HEK293T (cell line): ENCODE measurements at regions not wholly inside any gene's neighbourhood (a gene's known extent, or its start where the extent isn't known, plus 50 kb on each side); places are given as distances from the start of the nearest gene placed in this dataset.
A peak's percentile ranks its signal among the peaks of the same experiment; 100 is the strongest.

Experiments
- CTCF ChIA-PET: fragments of 350-600 bp; formaldehyde crosslinking; extraction: SDS; loops from one replicate; lab custom pipeline; 2021; ENCODE audit warnings: antibody characterized with exemption, inconsistent platforms; lab: Yijun Ruan, JAX
- POLR2A ChIA-PET: fragments of 350-600 bp; formaldehyde crosslinking; extraction: SDS; loops from one replicate; lab custom pipeline; 2020; ENCODE audit warnings: antibody characterized with exemption, inconsistent platforms; lab: Yijun Ruan, JAX
- DNase-seq: peaks from one replicate; pipeline ENCODE4 v3.0.0; 2012; ENCODE audit warnings: mixed read lengths; ENCODE audit errors: extremely low spot score
- ARNT ChIP-seq: fragments of 450-650 bp; IDR thresholded peaks from 2 replicates; pipeline ENCODE4 v1.6.1; 2017; ENCODE audit warnings: mild to moderate bottlenecking
- BHLHE40 ChIP-seq: fragments of 450-650 bp; IDR thresholded peaks from 2 replicates; pipeline ENCODE4 v1.6.1; 2016; ENCODE audit warnings: mild to moderate bottlenecking, moderate library complexity, borderline replicate concordance
- CTBP1 ChIP-seq: fragments of 450-650 bp; IDR thresholded peaks from 2 replicates; pipeline ENCODE4 v1.6.1; 2016; ENCODE audit warnings: borderline replicate concordance
- ELF4 ChIP-seq: fragments of 450-650 bp; IDR thresholded peaks from 2 replicates; pipeline ENCODE4 v1.6.1; 2017; ENCODE audit warnings: antibody characterized with exemption
- FOXA1 ChIP-seq: fragments of 450-650 bp; IDR thresholded peaks from 2 replicates; pipeline ENCODE4 v1.6.1; 2016; ENCODE audit warnings: mild to moderate bottlenecking
- FOXK2 ChIP-seq: fragments of 450-650 bp; IDR thresholded peaks from 2 replicates; pipeline ENCODE4 v1.6.1; 2016; ENCODE audit warnings: mild to moderate bottlenecking
- FOXM1 ChIP-seq: fragments of 450-650 bp; IDR thresholded peaks from 2 replicates; pipeline ENCODE4 v1.6.1; 2017; ENCODE audit warnings: mild to moderate bottlenecking, borderline replicate concordance
- HDGF ChIP-seq: fragments of 450-650 bp; IDR thresholded peaks from 2 replicates; pipeline ENCODE4 v1.6.1; 2017; ENCODE audit warnings: antibody characterized with exemption, borderline replicate concordance
- L3MBTL2 ChIP-seq: fragments of 450-650 bp; conservative IDR thresholded peaks from 2 replicates; pipeline ENCODE4 v1.6.1; 2016; ENCODE audit warnings: mild to moderate bottlenecking
- LEF1 ChIP-seq: fragments of 450-650 bp; IDR thresholded peaks from 2 replicates; pipeline ENCODE4 v1.6.1; 2017; ENCODE audit warnings: mild to moderate bottlenecking, borderline replicate concordance
- NFRKB ChIP-seq: fragments of 450-650 bp; IDR thresholded peaks from 2 replicates; pipeline ENCODE4 v1.6.1; 2016; ENCODE audit warnings: mild to moderate bottlenecking, moderate library complexity
- SP1 ChIP-seq: fragments of 450-650 bp; IDR thresholded peaks from 2 replicates; pipeline ENCODE4 v1.6.1; 2017
- SUZ12 ChIP-seq: fragments of 450-650 bp; IDR thresholded peaks from 2 replicates; pipeline ENCODE4 v1.6.1; 2016; ENCODE audit warnings: mild to moderate bottlenecking
- TARDBP ChIP-seq: fragments of 450-650 bp; IDR thresholded peaks from 2 replicates; pipeline ENCODE4 v1.6.1; 2016
- ZNF384 ChIP-seq: fragments of 450-650 bp; IDR thresholded peaks from 2 replicates; pipeline ENCODE4 v1.6.1; 2016
- TF ChIP-seq, protein P1 (sequence below): fragments of 450-650 bp; IDR thresholded peaks from 2 replicates; pipeline ENCODE4 v1.6.1; 2016

DNA sequence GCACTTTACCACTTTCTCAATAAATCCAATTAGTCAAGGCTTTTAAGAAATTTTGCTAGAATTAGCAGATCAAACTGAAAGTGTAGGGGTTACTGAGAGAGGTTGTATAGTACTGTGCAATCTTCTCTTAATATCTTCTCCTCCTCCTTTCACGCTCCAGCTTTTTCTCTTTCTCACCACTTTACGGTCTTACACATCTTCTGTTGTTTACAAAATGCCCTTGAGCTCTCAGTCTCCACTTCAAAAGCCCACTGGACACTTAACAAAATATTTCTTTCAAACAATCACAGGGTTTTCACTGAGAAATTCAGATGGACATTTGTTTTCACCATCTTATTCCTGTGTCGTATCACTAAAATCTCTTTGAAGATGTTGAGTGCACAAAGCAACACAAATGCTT lies 678.2 kb downstream of the ADGRL2 start:
- TF ChIP-seq ARNT = no peak
- no peak for TF ChIP-seq LEF1
- no peak for TF ChIP-seq TARDBP
- no peak for TF ChIP-seq ELF4
- no peak for TF ChIP-seq L3MBTL2
- TF ChIP-seq, protein P1, sequence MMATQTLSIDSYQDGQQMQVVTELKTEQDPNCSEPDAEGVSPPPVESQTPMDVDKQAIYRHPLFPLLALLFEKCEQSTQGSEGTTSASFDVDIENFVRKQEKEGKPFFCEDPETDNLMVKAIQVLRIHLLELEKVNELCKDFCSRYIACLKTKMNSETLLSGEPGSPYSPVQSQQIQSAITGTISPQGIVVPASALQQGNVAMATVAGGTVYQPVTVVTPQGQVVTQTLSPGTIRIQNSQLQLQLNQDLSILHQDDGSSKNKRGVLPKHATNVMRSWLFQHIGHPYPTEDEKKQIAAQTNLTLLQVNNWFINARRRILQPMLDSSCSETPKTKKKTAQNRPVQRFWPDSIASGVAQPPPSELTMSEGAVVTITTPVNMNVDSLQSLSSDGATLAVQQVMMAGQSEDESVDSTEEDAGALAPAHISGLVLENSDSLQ = no peak
- no peak for TF ChIP-seq HDGF
- no peak for TF ChIP-seq FOXA1
- TF ChIP-seq ZNF384 = no peak
- no peak for TF ChIP-seq FOXM1
- TF ChIP-seq SUZ12 = no peak
- TF ChIP-seq BHLHE40 = no peak
- TF ChIP-seq FOXK2 = no peak
- TF ChIP-seq CTBP1 = no peak
- TF ChIP-seq NFRKB = no peak
- TF ChIP-seq SP1 = no peak
- CTCF ChIA-PET = interaction anchor here (0.6 kb wide), 1 partner anchor 401 kb away, joined by 4 read pairs; no protein-coding TSS in a partner anchor
- POLR2A ChIA-PET = no interaction called here
- DNase-seq = no peak

DNA sequence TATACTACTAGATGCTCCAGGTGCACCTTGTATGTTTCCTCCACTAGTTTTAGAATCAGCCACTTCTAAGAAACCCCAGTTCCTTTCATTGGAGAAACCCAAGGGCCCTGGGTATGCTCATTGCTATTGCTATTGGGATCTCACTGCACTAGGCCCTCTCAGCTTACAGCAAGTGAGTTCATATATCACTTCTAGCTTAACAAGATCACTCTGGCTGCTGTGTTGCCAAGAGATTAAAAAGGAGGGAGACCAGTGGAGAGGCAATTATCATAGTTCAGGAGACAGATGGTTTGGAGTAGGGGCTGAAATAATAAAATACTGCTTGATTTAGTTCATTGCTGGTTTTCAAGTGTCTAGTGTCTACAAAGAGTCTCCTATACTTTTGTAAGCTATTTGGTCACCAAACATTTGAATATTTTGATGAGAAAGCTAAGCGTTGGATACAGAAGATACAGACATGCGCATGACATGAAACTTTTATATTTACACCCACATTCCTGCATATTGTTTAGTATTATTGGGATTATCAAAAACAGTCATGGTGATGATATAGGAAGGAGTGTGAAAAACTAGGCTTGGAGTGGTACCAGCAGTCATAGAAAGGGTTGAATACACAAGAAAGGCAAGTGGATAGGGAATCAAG lies 671.9 kb downstream of the ADGRL2 start:
- TF ChIP-seq FOXM1 (no peak), ARNT (no peak), CTBP1 (no peak), SUZ12 (no peak), FOXA1 (no peak), ZNF384 (no peak), L3MBTL2 (no peak), BHLHE40 (no peak), NFRKB (no peak), TARDBP (no peak), LEF1 (no peak), HDGF (no peak), SP1 (no peak), FOXK2 (no peak), ELF4 (no peak)
- TF ChIP-seq, protein P1 = no peak
- CTCF ChIA-PET = interaction anchor here (0.6 kb wide), 1 partner anchor 319 kb away, joined by 4 read pairs; no protein-coding TSS in a partner anchor
- POLR2A ChIA-PET = no interaction called here
- no peak for DNase-seq

DNA sequence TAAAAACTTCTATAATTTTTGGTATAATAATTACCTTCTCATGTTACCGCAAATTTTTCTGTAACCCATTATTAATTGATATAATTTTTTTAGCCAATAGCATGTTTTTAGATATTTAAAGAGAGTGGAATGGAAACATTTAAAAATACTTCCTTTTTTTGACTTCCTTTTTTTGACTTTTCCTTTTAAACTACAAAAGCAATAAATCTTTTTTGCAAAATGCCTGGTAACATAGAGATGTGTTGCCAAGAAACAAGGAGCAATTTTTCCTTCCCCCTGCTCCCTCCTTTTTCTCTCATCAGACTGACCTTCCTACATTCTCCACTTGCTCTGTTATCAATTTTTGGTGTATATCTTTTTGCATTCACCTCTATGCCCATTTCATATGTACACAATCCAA lies 666.2 kb downstream of the ADGRL2 start:
- POLR2A ChIA-PET = no interaction called here
- CTCF ChIA-PET = no interaction called here
- no peak for DNase-seq
- TF ChIP-seq, protein P1 = peak; percentile 8; the same call in 1 of the 2 replicates
- no peak for TF ChIP-seq TARDBP

DNA sequence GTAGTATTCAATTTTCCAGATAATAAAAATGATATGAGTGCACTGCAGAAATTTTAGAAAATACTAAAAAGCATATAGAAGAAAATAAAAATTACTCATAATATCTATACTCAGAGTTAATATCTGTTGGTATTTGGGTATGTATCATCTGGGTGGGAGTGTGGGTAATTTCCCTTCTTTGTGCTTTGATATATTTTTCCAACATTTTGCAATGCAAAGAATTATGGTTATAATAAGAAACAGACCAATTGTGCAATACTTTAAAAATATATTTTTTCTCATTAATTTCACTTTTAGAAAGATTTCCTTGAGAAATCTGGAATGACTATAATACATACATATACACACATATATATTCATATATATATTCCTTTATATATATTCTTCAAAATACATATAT lies 665.7 kb downstream of the ADGRL2 start:
- ChIA-PET POLR2A (no interaction called here), CTCF (no interaction called here)
- no peak for DNase-seq
- TF ChIP-seq, protein P1 = no peak
- TF ChIP-seq BHLHE40 (no peak), L3MBTL2 (no peak)

DNA sequence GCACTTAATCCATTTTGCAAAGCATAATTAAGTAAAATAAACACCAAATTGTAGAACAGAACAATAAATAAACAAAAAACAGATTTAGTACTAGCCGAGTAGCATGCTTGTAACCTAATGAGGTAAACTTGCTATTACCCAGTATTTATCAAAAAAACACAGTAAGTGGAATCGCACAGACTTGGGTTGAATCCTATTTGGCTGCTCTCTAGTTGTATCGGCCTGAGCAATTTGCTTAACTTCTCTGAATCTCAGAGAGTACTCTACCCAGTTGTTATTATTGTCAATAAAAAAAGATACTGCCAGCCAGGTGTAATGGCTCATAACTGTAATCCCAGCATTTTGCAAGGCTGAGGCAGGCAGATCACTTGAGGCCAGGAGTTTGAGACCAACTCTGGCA lies 664.3 kb downstream of the ADGRL2 start:
- ChIA-PET POLR2A (no interaction called here), CTCF (no interaction called here)
- DNase-seq = no peak
- TF ChIP-seq ARNT = no peak
- TF ChIP-seq ZNF384 = no peak
- no peak for TF ChIP-seq TARDBP
- no peak for TF ChIP-seq FOXM1
- TF ChIP-seq SUZ12 = no peak

DNA sequence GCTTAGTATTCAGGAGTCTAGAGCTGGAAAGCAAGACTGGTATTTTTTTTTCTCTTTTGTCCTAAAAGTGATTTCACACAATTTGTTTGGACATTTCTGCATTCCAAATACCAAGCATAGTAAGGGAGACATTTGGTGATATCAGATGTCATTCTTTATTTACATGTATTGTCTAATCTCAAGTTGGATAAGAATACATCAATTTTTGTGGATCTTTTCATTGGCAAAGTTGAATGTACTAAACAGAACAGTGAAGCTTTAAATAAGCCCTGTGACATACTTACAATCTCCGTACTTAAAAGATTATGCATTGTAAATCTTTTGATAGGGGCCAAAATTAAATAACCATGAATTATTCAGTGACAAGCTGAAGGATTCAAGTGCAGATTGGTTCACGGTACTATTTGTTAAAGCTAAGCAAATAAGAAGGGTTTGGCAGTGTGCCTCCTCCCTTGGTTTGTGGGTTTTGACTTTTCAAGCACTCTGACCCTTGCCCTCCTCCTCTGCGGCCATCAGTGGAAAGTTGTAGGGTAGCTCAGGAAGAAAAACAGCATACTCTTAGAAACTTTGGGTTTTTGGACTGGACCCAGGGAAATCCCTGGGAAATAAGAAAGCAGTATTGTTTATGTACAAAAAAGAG lies 663.7 kb downstream of the ADGRL2 start:
- DNase-seq = peak; percentile 11
- TF ChIP-seq ZNF384 (no peak), FOXM1 (no peak), SUZ12 (no peak), LEF1 (no peak), L3MBTL2 (no peak), TARDBP (no peak), HDGF (no peak), SP1 (no peak), ARNT (no peak), FOXK2 (no peak), NFRKB (no peak), FOXA1 (peak; percentile 52; the same call in 1 of the 2 replicates), BHLHE40 (no peak)
- TF ChIP-seq, protein P1 = peak; percentile 88
- CTCF ChIA-PET = no interaction called here
- POLR2A ChIA-PET = no interaction called here
